GM19025 (cell line): ENCODE measurements at regions not wholly inside any gene's neighbourhood (a gene's known extent, or its start where the extent isn't known, plus 50 kb on each side); places are given as distances from the start of the nearest gene placed in this dataset.
"Not testable (repeated sequence)": the region's sequence is repeated elsewhere in the genome, so short reads cannot be mapped to it uniquely, and the experiment has no call there.

Source experiments
- ATAC-seq: cut with Tn5 transposase; IDR thresholded peaks from one replicate; pipeline ENCODE4 v1.9.1; 2021; ENCODE audit warnings: mild to moderate bottlenecking, low read depth, moderate library complexity; ENCODE audit not compliant: unreplicated experiment

GRCh38 chr9:78663369-78663768 is 366.4 kb downstream of the PSAT1 start:
- no peak for ATAC-seq

- no peak for ATAC-seq
These were observed 367.4 kb downstream of the PSAT1 start for GRCh38 chr9:78664370-78664769.

DNA sequence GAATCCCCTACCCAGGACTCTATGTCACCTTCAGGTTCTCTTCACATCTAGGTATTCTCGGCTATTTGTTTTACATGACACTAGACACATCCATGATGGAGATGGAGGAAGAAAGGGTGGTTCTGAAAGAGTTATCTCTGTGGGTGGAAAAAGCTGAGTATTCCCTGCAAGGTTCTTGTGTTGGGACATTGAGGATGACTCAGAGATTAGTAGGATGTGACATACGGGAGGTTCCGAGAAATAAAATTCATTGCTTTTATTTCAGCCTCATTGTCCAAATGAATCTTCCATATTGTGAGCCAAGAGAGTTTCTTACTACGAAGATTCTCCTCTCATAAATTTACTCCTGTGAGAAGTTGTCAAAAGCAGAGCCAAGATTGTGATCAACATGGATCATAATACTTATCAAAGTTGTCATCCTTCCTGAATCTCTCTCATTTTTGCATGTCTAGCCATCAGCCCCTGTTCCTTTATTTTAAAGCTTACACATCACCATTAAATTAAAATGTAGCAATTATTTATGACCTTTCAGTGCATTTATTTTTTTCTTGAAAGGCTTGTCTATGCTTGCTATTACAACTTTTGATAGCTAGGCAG is 370.0 kb downstream of the PSAT1 start:
- ATAC-seq: no peak

DNA sequence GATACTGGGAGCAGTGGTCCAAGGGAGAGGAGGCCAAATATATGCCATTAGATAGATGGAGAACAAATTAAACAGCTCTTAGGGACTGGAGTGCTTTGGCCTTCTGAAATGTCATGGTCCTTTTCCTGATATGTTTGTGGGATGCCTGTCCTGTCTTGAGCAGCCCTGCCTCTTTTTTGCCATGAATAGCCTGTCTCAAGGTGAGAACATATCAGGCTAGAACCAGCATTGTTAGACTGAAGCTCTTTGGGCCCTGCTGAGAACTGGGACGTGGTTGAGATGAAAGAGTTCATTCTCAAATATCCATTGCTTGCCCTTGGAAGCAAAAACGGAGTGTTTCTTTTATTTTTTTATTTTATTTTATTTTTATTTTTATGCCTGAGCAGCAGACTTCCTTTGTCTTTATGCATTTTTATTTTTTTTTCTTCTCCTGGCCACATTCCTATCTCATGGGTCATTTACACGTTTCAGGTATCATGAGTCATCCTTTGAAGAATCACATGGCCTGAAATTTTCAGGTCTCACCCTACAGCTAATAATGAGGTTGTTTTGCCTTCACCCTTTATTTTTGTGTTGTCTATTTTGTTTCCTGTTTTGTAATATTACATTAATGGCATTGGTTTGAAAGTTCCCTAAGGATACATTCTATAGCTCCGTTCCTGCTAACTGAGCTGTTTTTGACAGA is 371.4 kb downstream of the PSAT1 start:
- ATAC-seq: no peak

DNA sequence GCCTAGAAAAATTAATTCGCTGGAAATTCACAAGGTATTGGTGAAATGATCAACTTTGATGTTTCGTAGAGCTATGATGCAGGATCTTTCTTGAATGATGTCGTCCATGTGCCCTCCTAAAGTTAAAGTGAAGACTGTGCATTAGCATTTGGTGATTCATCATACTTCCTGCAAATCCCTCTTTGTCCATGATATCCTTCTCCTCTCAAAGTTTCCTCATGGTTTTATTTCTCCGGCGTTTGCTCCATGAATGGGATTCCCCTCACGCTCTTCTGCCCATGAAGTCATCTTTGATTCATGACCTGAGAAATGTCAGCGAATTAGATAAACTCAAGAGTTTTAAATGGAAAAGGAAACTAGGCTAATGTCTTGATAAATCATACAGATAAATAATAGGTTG is 372.7 kb downstream of the PSAT1 start:
- ATAC-seq: no peak

DNA sequence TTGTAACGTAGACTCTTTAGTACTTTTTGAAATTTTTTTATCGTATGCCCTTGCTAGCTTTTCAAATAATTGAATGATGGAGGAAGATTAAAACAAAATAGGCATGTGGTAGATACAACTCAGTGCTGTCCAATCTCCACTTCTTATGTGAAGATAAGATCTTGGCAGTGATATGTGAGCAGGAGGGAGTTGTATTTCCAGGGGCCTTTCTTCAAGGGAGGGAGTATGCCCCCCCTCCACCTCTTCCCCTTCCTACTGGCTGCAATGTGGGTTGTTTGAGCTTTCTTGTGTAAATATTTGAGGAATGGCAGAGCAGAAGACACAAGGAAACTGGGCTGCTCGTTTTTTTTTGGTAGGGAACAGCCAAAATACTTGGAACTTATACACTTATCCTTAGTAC is 374.9 kb downstream of the PSAT1 start:
- ATAC-seq: no peak

GRCh38 chr9:78674874-78675273 is 377.9 kb downstream of the PSAT1 start:
- ATAC-seq: no peak

GRCh38 chr9:78676009-78676408 is 379.1 kb downstream of the PSAT1 start:
- no peak for ATAC-seq

DNA sequence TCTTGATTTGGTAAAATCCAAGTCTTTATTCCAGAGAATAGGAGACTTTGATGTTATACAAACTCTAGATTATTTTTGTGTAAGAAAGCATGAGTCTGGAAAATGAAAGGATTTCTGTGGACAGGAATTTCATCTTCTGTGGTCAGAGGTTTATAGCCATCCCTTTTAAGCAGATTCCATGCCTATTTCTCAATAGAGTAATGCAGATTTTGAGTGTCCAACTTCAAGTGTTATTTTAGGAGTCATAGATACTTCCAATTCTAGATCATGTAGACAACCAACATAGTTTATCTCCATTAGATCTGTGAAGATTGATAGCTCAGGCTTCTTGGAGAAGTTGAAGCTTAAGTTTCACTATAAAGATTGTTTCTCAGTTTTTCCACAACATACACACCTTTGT is 379.7 kb downstream of the PSAT1 start:
- ATAC-seq: no peak

DNA sequence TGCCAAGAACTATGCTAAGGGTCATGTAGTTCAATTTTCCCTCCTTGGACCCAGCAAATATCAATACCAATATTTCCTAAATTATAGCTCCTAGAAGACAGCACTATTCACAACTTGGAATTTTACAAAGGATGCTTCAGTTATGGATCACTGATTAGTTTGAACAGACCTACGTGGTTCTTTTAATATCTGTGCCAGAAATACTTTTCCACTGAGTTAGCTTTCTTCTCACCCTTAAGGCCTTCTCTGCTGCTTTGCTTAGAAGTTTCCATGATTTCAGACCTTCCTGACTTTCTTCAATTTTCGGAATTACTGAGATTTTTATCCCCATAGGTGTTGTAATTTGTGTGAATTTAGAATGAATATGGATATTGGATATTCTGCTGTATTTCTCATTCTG is 380.4 kb downstream of the PSAT1 start:
- ATAC-seq: no peak

- no peak for ATAC-seq
These were observed 382.0 kb downstream of the PSAT1 start for GRCh38 chr9:78678877-78679276.

DNA sequence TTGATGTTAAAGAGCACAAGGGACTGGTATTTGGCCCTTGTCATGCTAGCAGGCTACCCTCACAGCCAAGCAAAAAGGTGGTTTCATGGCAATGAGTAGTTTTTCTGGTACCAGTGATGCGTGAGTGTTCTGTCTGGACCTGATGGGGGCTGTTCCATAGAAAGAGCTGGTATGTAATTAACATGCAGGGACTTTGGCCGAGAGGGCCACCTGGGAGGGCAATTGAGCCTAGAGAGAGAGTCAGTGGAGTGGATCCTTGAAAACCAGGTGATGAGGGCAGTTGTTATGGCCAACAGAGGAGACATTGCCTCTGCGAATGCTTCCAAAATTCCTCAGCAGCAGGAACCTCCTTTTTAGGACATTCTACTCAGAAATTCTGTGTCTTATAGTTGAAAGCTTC is 383.3 kb downstream of the PSAT1 start:
- no peak for ATAC-seq

GRCh38 chr9:78682216-78682615 is 385.3 kb downstream of the PSAT1 start:
- ATAC-seq: no peak

GRCh38 chr9:78685471-78685870 is 388.5 kb downstream of the PSAT1 start:
- ATAC-seq: no peak

DNA sequence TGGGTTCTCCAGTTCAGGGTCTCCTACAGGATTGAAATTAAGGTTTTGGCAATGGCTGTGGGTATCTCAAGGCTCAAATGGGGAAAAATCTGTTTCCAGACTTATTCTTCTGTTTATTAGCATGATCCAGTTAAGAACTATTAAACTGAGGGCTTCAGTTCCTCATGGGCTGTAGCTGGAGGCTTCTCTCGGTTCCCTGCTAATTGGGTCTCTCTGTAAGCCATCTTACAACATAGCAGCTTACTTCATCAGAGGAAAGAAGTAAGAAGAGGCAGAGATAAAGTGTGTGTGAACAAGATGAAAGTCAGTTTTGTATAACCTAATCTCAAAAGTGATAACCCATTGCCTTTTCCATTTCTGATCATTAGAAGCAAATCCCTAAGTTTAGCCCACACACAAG is 391.9 kb downstream of the PSAT1 start:
- no peak for ATAC-seq

DNA sequence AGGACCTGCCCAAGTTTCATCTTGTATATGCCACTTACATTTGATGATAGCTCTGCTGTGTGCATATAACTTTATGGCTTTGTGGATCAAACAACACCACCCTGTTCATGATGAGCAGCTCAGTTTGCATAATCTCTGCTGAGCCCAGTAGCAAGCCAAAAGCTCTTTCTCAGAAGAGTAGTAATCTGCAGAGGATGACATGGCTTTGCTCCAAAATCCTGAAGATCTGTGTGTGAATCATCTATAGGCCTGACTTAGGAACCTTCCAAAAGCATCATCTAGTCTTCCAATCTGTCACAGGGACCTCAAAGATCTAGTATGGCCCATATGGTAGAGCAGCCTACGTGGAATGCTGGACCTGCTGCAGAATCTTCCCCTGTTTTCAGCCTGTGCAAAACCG is 394.6 kb downstream of the PSAT1 start:
- no peak for ATAC-seq

DNA sequence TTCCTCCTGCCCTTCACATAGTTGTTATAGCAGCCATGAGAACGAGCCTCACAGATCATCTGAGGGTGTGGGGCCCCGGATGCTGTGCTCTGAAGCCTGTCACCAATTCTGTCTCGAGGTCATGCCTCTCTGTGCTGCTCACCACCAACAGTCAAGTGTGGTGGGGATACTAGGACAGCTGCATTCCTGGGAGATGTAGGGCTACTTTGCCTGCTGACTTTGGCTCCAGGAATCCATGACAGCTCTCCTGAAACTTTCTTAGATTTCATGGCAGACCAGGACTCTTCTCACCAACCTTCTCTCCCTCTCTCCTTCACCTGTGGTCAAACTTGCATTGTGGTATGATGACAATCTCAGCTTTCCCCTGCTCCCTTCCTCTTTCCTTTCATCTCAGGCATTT is 395.9 kb downstream of the PSAT1 start:
- no peak for ATAC-seq

- no peak for ATAC-seq
These were observed 398.0 kb downstream of the PSAT1 start for GRCh38 chr9:78694974-78695373.

DNA sequence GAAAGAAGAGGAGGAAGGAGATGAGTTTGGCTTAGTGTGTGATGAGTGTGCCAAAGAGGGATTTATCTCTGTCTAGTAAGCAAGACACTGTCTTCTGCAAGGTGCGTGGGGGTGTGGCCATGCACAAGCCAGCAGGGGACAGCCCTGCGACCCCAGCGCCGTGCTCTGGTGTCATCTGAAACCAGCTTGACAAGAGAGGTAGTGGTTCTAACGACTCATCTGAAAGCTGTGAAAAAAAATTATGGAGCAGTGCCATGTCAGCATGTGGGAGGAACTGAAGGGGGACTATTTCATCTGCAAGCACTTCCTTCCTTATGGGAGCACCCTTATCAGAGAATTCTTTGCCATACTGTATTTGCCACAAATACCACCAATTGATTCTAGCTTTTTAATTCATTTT is 398.6 kb downstream of the PSAT1 start:
- ATAC-seq: no peak

- no peak for ATAC-seq
These were observed 400.7 kb downstream of the PSAT1 start for GRCh38 chr9:78697618-78698017.

DNA sequence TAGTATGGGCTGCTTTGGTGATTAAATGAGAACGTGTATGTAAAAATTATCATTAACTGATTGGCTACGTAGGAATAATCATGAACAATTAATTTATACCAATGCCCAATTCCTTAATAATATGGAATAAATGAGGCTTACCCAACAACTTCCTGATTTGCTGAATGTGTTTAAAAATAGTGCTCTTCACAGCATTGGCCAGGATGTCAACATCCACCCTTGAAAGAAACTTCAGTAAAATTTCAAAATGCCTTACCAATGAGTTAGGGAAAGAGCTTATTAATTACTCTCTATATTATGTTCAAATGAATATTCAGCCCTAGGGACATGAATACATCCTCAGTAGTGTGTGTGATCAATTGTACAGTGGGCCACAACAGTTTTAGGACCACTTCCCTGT is 401.4 kb downstream of the PSAT1 start:
- ATAC-seq: no peak

GRCh38 chr9:78699217-78699616 is 402.3 kb downstream of the PSAT1 start:
- not testable (repeated sequence) for ATAC-seq

- ATAC-seq: not testable (repeated sequence)
These were observed 407.2 kb downstream of the PSAT1 start for GRCh38 chr9:78704153-78704552.
